ENCODE measurements at regions not wholly inside any gene's neighbourhood (a gene's known extent, or its start where the extent isn't known, plus 50 kb on each side); places are given as distances from the start of the nearest gene placed in this dataset.

DNA sequence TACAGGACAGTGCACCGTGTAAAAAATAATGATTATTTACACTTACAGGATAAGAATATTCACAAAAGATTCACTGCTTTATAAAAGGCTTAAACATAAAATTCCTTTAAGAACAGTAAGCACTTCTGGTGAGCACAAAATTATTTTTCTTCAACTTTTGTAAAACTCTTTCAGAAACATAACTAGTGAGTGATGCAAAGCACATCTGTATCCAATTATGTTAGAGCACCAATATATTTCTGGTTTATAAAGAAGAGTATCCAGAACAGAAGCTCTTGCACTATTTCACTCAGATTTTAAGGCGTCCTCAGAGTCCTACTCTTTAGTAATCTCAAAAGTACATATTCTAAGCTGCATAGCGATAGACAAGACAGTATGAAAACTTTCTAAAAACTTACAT is 276.0 kb downstream of the C4orf33 start:
- H3K4ac ChIP-seq (ENCODE audit: low read length): no peak overlapping the region
- H4K91ac ChIP-seq (ENCODE audit: low read depth, low read length, poor library complexity): no peak overlapping the region
- no peaks in the 10 kb centered on the region for H3K27me3 ChIP-seq (ENCODE audit: control insufficient read depth in 3 of 3, insufficient read depth in 3 of 3, low read depth in 1 of 3, low read length in 3 of 3)
- H3K14ac ChIP-seq (ENCODE audit: low read length): no peak overlapping the region
- H2BK120ac ChIP-seq (ENCODE audit: low read depth, low read length): no peak overlapping the region
- H2BK15ac ChIP-seq (ENCODE audit: low read length): no peak overlapping the region
- no peaks in the 10 kb centered on the region for H3K36me3 ChIP-seq (replicated peaks in 1 of 2; ENCODE audit: control insufficient read depth in 2 of 2, insufficient read depth in 2 of 2, low read length in 2 of 2)
- no peak overlapping the region for H2AK5ac ChIP-seq (ENCODE audit: low read depth, low read length)
- no peaks in the 10 kb centered on the region for H3K79me1 ChIP-seq (ENCODE audit: low read depth, low read length)
- H4K8ac ChIP-seq (ENCODE audit: low read depth, low read length): no peak overlapping the region
- H2BK5ac ChIP-seq (ENCODE audit: low read length): no peak overlapping the region
- no peak overlapping the region for H3K4me3 ChIP-seq (ENCODE audit: low read length in 2 of 2)
- no peak overlapping the region for H2AFZ ChIP-seq (ENCODE audit: low read length)
- H3K9me3 ChIP-seq (replicated peaks in 1 of 2; ENCODE audit: control insufficient read depth in 2 of 2, insufficient read depth in 1 of 2, low read depth in 1 of 2, low read length in 2 of 2): no peaks in the 10 kb centered on the region
- no peak overlapping the region for H3K18ac ChIP-seq (ENCODE audit: low read length)
- peaks cover 0 to 5% of the 10 kb centered on the region in 2 donors for H3K4me1 ChIP-seq (ENCODE audit: control insufficient read depth in 2 of 2, insufficient read depth in 1 of 2, low read depth in 1 of 2, low read length in 2 of 2)
- no peak overlapping the region for H3K9ac ChIP-seq (ENCODE audit: low read depth, low read length, poor library complexity)
- no peak for DNase-seq (ENCODE audit: low spot score)
- no peak overlapping the region for H3K27ac ChIP-seq (replicated peaks; ENCODE audit: low read length)
- WGBS, 2 donors (ENCODE audit: extremely low coverage in 2 of 2, insufficient read length in 2 of 2, insufficient replicate concordance in 1 of 2): no CpG with 5 or more reads among the region's 3 CpGs
- H3K23ac ChIP-seq (ENCODE audit: low read depth, low read length, poor library complexity): no peak overlapping the region
- no peak overlapping the region for H3K4me2 ChIP-seq (ENCODE audit: insufficient read depth, low read length, poor library complexity, severe bottlenecking)
- no peak overlapping the region for H2BK12ac ChIP-seq (ENCODE audit: low read length)

DNA sequence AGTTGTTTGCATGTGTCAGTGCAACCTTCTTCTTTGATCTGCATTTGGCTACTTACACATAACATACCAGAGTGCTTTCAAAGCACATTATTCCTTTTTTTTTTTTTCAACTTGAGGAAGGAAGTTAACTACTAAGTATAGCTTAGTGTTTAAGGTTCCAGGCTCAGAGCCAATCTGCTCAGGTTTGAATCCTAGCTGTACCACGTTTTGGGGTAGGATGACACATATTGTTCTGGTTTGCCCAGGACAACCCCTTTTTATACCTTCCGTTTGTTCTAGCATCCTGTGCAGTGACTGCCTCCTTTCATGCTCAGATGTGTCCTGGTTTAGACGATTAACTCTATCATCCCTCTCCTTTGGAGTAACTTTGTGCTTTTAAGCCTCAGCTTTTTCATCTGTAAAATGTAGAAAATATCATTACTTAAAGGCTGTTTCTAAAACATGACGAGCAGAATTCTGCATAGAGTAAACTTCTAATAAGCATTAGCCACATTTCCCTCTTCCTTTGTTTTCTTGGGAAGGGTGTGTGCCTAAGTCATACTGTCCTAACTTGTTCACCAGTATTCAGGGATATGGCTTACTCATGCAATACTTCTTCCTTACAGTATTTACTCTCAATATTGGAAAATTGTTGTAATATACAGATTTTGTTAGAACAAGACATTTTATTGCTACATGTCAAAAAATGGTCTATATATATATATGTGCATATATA is 281.3 kb downstream of the C4orf33 start:
- no peaks in the 10 kb centered on the region for H3K79me1 ChIP-seq (ENCODE audit: low read depth, low read length)
- no peak for DNase-seq (ENCODE audit: low spot score)
- no CpG with 5 or more reads among the region's 4 CpGs for WGBS, 2 donors (ENCODE audit: extremely low coverage in 2 of 2, insufficient read length in 2 of 2, insufficient replicate concordance in 1 of 2)

DNA sequence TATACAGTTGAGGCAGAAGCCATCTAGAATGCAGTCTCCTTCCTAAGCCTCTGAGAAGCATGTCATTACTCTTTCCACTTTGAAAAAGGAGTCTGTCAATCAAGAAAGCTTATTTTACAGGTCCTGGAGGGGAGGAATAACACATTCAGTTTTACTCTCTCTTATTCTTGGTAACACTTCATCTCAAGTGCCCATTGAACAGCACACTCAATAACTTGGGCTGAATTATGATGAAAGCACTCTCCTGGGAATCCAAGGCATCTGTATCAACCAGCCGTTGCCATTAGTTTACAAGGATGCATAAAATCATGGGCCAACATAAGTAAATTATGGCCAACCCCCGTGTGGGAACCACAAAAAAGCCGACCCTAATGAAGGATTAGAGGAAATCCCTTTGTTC is 282.4 kb downstream of the C4orf33 start:
- no peak overlapping the region for H3K18ac ChIP-seq (ENCODE audit: low read length)
- H2AK5ac ChIP-seq (ENCODE audit: low read depth, low read length): no peak overlapping the region
- no peak overlapping the region for H3K4me2 ChIP-seq (ENCODE audit: insufficient read depth, low read length, poor library complexity, severe bottlenecking)
- H3K23ac ChIP-seq (ENCODE audit: low read depth, low read length, poor library complexity): no peak overlapping the region
- H3K79me1 ChIP-seq (ENCODE audit: low read depth, low read length): no peaks in the 10 kb centered on the region
- H2BK15ac ChIP-seq (ENCODE audit: low read length): no peak overlapping the region
- H2BK5ac ChIP-seq (ENCODE audit: low read length): no peak overlapping the region
- H4K8ac ChIP-seq (ENCODE audit: low read depth, low read length): no peak overlapping the region
- H3K27me3 ChIP-seq (ENCODE audit: control insufficient read depth in 3 of 3, insufficient read depth in 3 of 3, low read depth in 1 of 3, low read length in 3 of 3): no peaks in the 10 kb centered on the region
- H3K4me3 ChIP-seq (ENCODE audit: low read length in 2 of 2): no peak overlapping the region
- no peaks in the 10 kb centered on the region for H3K9me3 ChIP-seq (replicated peaks in 1 of 2; ENCODE audit: control insufficient read depth in 2 of 2, insufficient read depth in 1 of 2, low read depth in 1 of 2, low read length in 2 of 2)
- peaks cover 0 to 2% of the 10 kb centered on the region in 2 donors for H3K4me1 ChIP-seq (ENCODE audit: control insufficient read depth in 2 of 2, insufficient read depth in 1 of 2, low read depth in 1 of 2, low read length in 2 of 2)
- no peak overlapping the region for H2BK120ac ChIP-seq (ENCODE audit: low read depth, low read length)
- H3K14ac ChIP-seq (ENCODE audit: low read length): no peak overlapping the region
- H3K27ac ChIP-seq (replicated peaks; ENCODE audit: low read length): no peak overlapping the region
- no peak overlapping the region for H2BK12ac ChIP-seq (ENCODE audit: low read length)
- DNase-seq (ENCODE audit: low spot score): no peak
- H3K4ac ChIP-seq (ENCODE audit: low read length): no peak overlapping the region
- no peak overlapping the region for H2AFZ ChIP-seq (ENCODE audit: low read length)
- H4K91ac ChIP-seq (ENCODE audit: low read depth, low read length, poor library complexity): no peak overlapping the region
- no peak overlapping the region for H3K9ac ChIP-seq (ENCODE audit: low read depth, low read length, poor library complexity)
- H3K36me3 ChIP-seq (replicated peaks in 1 of 2; ENCODE audit: control insufficient read depth in 2 of 2, insufficient read depth in 2 of 2, low read length in 2 of 2): no peaks in the 10 kb centered on the region
- no CpG with 5 or more reads among the region's 3 CpGs for WGBS, 2 donors (ENCODE audit: extremely low coverage in 2 of 2, insufficient read length in 2 of 2, insufficient replicate concordance in 1 of 2)

More for the DNA sequence above, 281.3 kb downstream of the C4orf33 start:
- Histone ChIP-seq H2AFZ (ENCODE audit: low read length) (no peak overlapping the region), H3K4me3 (ENCODE audit: low read length in 2 of 2) (no peak overlapping the region), H3K9ac (ENCODE audit: low read depth, low read length, poor library complexity) (no peak overlapping the region), H3K14ac (ENCODE audit: low read length) (no peak overlapping the region), H2BK15ac (ENCODE audit: low read length) (no peak overlapping the region), H2AK5ac (ENCODE audit: low read depth, low read length) (no peak overlapping the region), H2BK5ac (ENCODE audit: low read length) (no peak overlapping the region), H3K4me2 (ENCODE audit: insufficient read depth, low read length, poor library complexity, severe bottlenecking) (no peak overlapping the region), H3K36me3 (replicated peaks in 1 of 2; ENCODE audit: control insufficient read depth in 2 of 2, insufficient read depth in 2 of 2, low read length in 2 of 2) (no peaks in the 10 kb centered on the region), H2BK12ac (ENCODE audit: low read length) (no peak overlapping the region), H3K4me1 (ENCODE audit: control insufficient read depth in 2 of 2, insufficient read depth in 1 of 2, low read depth in 1 of 2, low read length in 2 of 2) (peaks cover 0 to 2% of the 10 kb centered on the region in 2 donors), H3K27ac (replicated peaks; ENCODE audit: low read length) (no peak overlapping the region), H3K18ac (ENCODE audit: low read length) (no peak overlapping the region), H3K9me3 (replicated peaks in 1 of 2; ENCODE audit: control insufficient read depth in 2 of 2, insufficient read depth in 1 of 2, low read depth in 1 of 2, low read length in 2 of 2) (no peaks in the 10 kb centered on the region), H4K8ac (ENCODE audit: low read depth, low read length) (no peak overlapping the region), H2BK120ac (ENCODE audit: low read depth, low read length) (no peak overlapping the region), H4K91ac (ENCODE audit: low read depth, low read length, poor library complexity) (no peak overlapping the region), H3K23ac (ENCODE audit: low read depth, low read length, poor library complexity) (no peak overlapping the region), H3K4ac (ENCODE audit: low read length) (no peak overlapping the region), H3K27me3 (ENCODE audit: control insufficient read depth in 3 of 3, insufficient read depth in 3 of 3, low read depth in 1 of 3, low read length in 3 of 3) (no peaks in the 10 kb centered on the region)

DNA sequence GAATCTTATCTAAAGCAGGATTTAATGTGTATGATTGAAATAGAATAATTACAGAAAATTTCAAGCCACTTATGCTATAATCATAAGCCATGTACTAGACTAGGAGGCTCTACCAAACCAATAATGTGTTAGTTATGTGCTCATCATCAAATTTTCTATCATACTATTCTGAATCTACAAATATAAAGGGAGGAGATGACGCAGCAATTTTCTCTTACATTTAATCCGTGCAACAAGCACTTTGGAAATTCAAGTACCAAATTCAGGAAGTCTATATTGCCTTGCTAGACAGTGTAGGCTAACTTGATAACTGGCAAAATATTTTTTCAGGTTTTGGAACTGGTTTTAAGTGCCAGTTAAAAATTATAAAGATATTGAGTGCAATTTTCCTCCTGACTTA is 283.5 kb downstream of the C4orf33 start:
- H3K18ac ChIP-seq (ENCODE audit: low read length): no peak overlapping the region
- DNase-seq (ENCODE audit: low spot score): no peak
- H2AFZ ChIP-seq (ENCODE audit: low read length): no peak overlapping the region
- no peak overlapping the region for H3K14ac ChIP-seq (ENCODE audit: low read length)
- no peaks in the 10 kb centered on the region for H3K27me3 ChIP-seq (ENCODE audit: control insufficient read depth in 3 of 3, insufficient read depth in 3 of 3, low read depth in 1 of 3, low read length in 3 of 3)
- H3K4me1 ChIP-seq (ENCODE audit: control insufficient read depth in 2 of 2, insufficient read depth in 1 of 2, low read depth in 1 of 2, low read length in 2 of 2): peaks cover 0 to 2% of the 10 kb centered on the region in 2 donors
- no peak overlapping the region for H3K23ac ChIP-seq (ENCODE audit: low read depth, low read length, poor library complexity)
- H3K9me3 ChIP-seq (replicated peaks in 1 of 2; ENCODE audit: control insufficient read depth in 2 of 2, insufficient read depth in 1 of 2, low read depth in 1 of 2, low read length in 2 of 2): no peaks in the 10 kb centered on the region
- H4K8ac ChIP-seq (ENCODE audit: low read depth, low read length): no peak overlapping the region
- H3K36me3 ChIP-seq (replicated peaks in 1 of 2; ENCODE audit: control insufficient read depth in 2 of 2, insufficient read depth in 2 of 2, low read length in 2 of 2): no peaks in the 10 kb centered on the region
- H2AK5ac ChIP-seq (ENCODE audit: low read depth, low read length): no peak overlapping the region
- no peak overlapping the region for H2BK12ac ChIP-seq (ENCODE audit: low read length)
- no peak overlapping the region for H3K27ac ChIP-seq (replicated peaks; ENCODE audit: low read length)
- no peak overlapping the region for H2BK5ac ChIP-seq (ENCODE audit: low read length)
- H3K9ac ChIP-seq (ENCODE audit: low read depth, low read length, poor library complexity): no peak overlapping the region
- H2BK15ac ChIP-seq (ENCODE audit: low read length): no peak overlapping the region
- WGBS, 2 donors (ENCODE audit: extremely low coverage in 2 of 2, insufficient read length in 2 of 2, insufficient replicate concordance in 1 of 2): no CpG with 5 or more reads among the region's 2 CpGs
- H2BK120ac ChIP-seq (ENCODE audit: low read depth, low read length): no peak overlapping the region
- no peak overlapping the region for H3K4ac ChIP-seq (ENCODE audit: low read length)
- no peak overlapping the region for H3K4me3 ChIP-seq (ENCODE audit: low read length in 2 of 2)
- no peaks in the 10 kb centered on the region for H3K79me1 ChIP-seq (ENCODE audit: low read depth, low read length)
- H3K4me2 ChIP-seq (ENCODE audit: insufficient read depth, low read length, poor library complexity, severe bottlenecking): no peak overlapping the region
- H4K91ac ChIP-seq (ENCODE audit: low read depth, low read length, poor library complexity): no peak overlapping the region

Data from neuronal stem cell (in vitro differentiated cells).